ENCODE measurements at regions not wholly inside any gene's neighbourhood (a gene's known extent, or its start where the extent isn't known, plus 50 kb on each side); places are given as distances from the start of the nearest gene placed in this dataset.

- TF ChIP-seq POLR2A (IDR thresholded peaks at IDR 0.05) (no peak), EP300 (IDR thresholded peaks at IDR 0.05) (no peak), CTCF (IDR thresholded peaks at IDR 0.05) (no peak)
- H3K4me3 ChIP-seq, result no peak overlapping the region
Observed at GRCh38 chr5:5700549-5700948, 278.1 kb downstream of the ICE1 start.

GRCh38 chr5:5699062-5699461 lies 276.6 kb downstream of the ICE1 start:
- no peaks in the 10 kb centered on the region for H3K27me3 ChIP-seq
- H3K9me3 ChIP-seq, result peaks cover 0 to 11% (median 0%) of the 10 kb centered on the region in 4 donors
- H3K27ac ChIP-seq, result no peak overlapping the region
- H3K36me3 ChIP-seq, result no peaks in the 10 kb centered on the region
- no peak for TF ChIP-seq POLR2A (IDR thresholded peaks at IDR 0.05)
- TF ChIP-seq CTCF (IDR thresholded peaks at IDR 0.05), result no peak
- TF ChIP-seq EP300 (IDR thresholded peaks at IDR 0.05), result no peak
- DNase-seq (ENCODE audit: low spot score in 2 of 2), result no peak
- 87 to 93% methylated on average over 12 of the region's 12 CpGs for WGBS, 2 donors
- no peak overlapping the region for H3K4me3 ChIP-seq
- no peaks in the 10 kb centered on the region for H3K4me1 ChIP-seq

More at GRCh38 chr5:5700549-5700948, 278.1 kb downstream of the ICE1 start:
- no peaks in the 10 kb centered on the region for H3K36me3 ChIP-seq
- no peak for DNase-seq (ENCODE audit: low spot score in 2 of 2)
- peaks cover 0 to 11% (median 0%) of the 10 kb centered on the region in 4 donors for H3K9me3 ChIP-seq
- no peaks in the 10 kb centered on the region for H3K4me1 ChIP-seq
- no peaks in the 10 kb centered on the region for H3K27me3 ChIP-seq
- H3K27ac ChIP-seq, result no peak overlapping the region

DNA sequence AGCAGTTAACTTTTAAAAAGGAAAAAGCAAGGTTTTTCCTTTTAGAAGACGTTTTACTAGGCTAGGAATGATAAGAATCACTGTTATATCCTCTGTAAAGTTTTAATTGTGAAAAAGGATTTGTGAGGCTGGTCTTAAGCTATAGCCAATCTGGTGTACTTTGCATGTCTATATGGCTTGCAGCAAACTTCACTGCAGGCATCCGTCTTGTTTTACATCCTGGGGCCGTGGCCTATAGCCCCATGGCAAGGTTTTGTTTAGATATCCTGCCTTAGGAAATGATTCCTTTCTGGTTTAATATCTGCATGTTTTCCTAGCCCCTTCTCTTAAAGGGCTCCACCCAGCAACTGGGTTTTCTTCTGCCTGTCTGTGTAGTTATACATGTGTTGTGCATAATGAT lies 272.8 kb downstream of the ICE1 start:
- H3K4me3 ChIP-seq, result no peak overlapping the region
- 52 to 57% methylated on average over 3 of the region's 3 CpGs for WGBS, 2 donors
- H3K27ac ChIP-seq, result no peak overlapping the region
- H3K36me3 ChIP-seq, result no peaks in the 10 kb centered on the region
- H3K4me1 ChIP-seq, result no peaks in the 10 kb centered on the region
- no peak for TF ChIP-seq POLR2A (IDR thresholded peaks at IDR 0.05)
- TF ChIP-seq EP300 (IDR thresholded peaks at IDR 0.05), result no peak
- TF ChIP-seq CTCF (IDR thresholded peaks at IDR 0.05), result no peak
- peaks cover 0 to 11% (median 0%) of the 10 kb centered on the region in 4 donors for H3K9me3 ChIP-seq
- no peaks in the 10 kb centered on the region for H3K27me3 ChIP-seq
- no peak for DNase-seq (ENCODE audit: low spot score in 2 of 2)

DNA sequence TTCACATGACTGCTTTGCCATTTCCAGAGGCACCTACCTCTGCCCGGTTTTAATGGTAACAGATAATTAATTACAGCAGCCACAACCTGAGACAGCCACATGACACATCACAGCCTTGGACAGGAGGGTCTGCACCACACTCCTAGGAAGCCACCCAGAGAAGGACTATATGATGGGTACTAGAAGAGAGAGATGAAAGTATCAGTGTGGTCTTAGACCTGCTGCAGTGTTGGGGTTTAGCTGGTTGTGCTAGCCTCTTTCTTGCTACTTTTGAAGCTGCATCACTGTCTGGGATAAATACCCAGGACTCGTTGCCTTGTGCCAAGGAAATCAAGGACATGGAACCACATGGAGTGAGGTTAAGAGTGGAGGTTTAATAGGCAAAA lies 266.4 kb downstream of the ICE1 start:
- Histone ChIP-seq H3K36me3 (no peaks in the 10 kb centered on the region), H3K4me3 (no peak overlapping the region), H3K4me1 (no peaks in the 10 kb centered on the region), H3K9me3 (no peaks in the 10 kb centered on the region), H3K27me3 (no peaks in the 10 kb centered on the region), H3K27ac (no peak overlapping the region)
- 70 to 75% methylated on average over 2 of the region's 2 CpGs for WGBS, 2 donors
- TF ChIP-seq CTCF (IDR thresholded peaks at IDR 0.05), result no peak
- no peak for TF ChIP-seq EP300 (IDR thresholded peaks at IDR 0.05)
- no peak for TF ChIP-seq POLR2A (IDR thresholded peaks at IDR 0.05)
- DNase-seq (ENCODE audit: low spot score in 2 of 2), result no peak

DNA sequence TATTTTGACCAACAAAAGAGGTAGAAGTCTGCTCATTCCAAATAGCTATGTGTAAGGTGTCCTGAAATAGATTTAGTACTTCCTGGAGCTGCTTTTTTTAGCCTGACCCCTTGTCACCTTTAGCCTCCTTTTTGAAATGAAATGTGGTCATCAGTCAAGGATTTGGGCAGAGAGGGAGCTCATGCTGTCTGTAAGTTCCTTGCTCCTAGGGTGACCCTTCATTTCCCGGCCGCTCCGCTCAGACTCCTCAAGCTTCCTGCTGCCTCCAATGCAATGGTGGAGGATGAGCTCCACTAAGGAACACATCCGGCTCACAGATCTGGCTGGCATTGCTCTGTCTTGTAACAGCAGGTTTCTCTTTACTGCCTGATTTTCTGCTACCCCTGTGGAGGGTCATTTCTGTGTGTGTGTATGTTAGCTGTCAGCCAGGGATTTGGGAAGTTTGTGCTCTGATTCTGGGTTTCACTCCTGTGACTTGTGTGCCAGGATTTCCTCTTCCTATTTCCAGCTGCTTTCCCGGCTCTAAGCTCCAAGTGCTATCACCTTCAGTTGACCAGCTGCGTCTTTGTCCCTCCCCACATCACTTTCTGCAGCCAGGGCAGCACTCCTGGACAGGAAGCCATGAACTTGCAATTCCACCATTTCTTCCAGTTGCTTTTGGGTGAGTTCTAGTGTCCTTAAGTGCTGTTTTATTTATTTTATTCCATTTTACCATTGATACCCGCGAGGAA lies 265.9 kb downstream of the ICE1 start:
- WGBS, 2 donors, result 52 to 63% methylated on average over 8 of the region's 8 CpGs

More for the DNA sequence above, 265.9 kb downstream of the ICE1 start:
- Histone ChIP-seq H3K4me3 (no peak overlapping the region), H3K27me3 (no peaks in the 10 kb centered on the region), H3K27ac (no peak overlapping the region), H3K9me3 (no peaks in the 10 kb centered on the region), H3K4me1 (no peaks in the 10 kb centered on the region), H3K36me3 (no peaks in the 10 kb centered on the region)
- TF ChIP-seq POLR2A (IDR thresholded peaks at IDR 0.05) (no peak), EP300 (IDR thresholded peaks at IDR 0.05) (no peak), CTCF (IDR thresholded peaks at IDR 0.05) (no peak)
- no peak for DNase-seq (ENCODE audit: low spot score in 2 of 2)
